Central memory CD8-positive, alpha-beta T cell (primary cell): ENCODE measurements at regions not wholly inside any gene's neighbourhood (a gene's known extent, or its start where the extent isn't known, plus 50 kb on each side); places are given as distances from the start of the nearest gene placed in this dataset.
"Not testable (repeated sequence)": the region's sequence is repeated elsewhere in the genome, so short reads cannot be mapped to it uniquely, and the experiment has no call there.

Experiments
- ATAC-seq: fragments of 150-1000 bp; cut with Tn5 transposase; replicated peaks from 2 replicates; pipeline ENCODE4 v1.10.0; 2022; ENCODE audit warnings: mild to moderate bottlenecking, moderate FRiP score, moderate number of reproducible peaks; ENCODE audit not compliant: poor library complexity, severe bottlenecking; ENCODE audit errors: extremely low read depth
- DNase-seq, 2 donors: peaks; one replicate each; pipeline ENCODE4 v3.0.0; 2021; ENCODE audit warnings: low spot score in 2 of 2
- H3K27ac Mint-ChIP-seq: one replicate; pipeline ENCODE4 v1.8.0; 2022; ENCODE audit warnings: low read depth, mild to moderate bottlenecking, moderate library complexity, mixed read lengths
- H3K27me3 Mint-ChIP-seq: one replicate; pipeline ENCODE4 v1.8.0; 2022; ENCODE audit warnings: mixed read lengths
- H3K36me3 Mint-ChIP-seq: one replicate; pipeline ENCODE4 v1.8.0; 2022; ENCODE audit warnings: mild to moderate bottlenecking, moderate library complexity, mixed read lengths; ENCODE audit not compliant: insufficient read depth
- H3K4me1 Mint-ChIP-seq: one replicate; pipeline ENCODE4 v1.8.0; 2022; ENCODE audit warnings: mixed read lengths
- H3K4me3 Mint-ChIP-seq: one replicate; pipeline ENCODE4 v1.8.0; 2022; ENCODE audit warnings: mild to moderate bottlenecking, moderate library complexity, mixed read lengths
- H3K9me3 Mint-ChIP-seq: one replicate; pipeline ENCODE4 v1.8.0; 2022; ENCODE audit warnings: mixed read lengths

- Mint-ChIP-seq H3K4me1 (no peaks in the 10 kb centered on the region), H3K4me3 (no peak overlapping the region), H3K27ac (no peak overlapping the region), H3K27me3 (no peaks in the 10 kb centered on the region), H3K9me3 (peaks cover 20% of the 10 kb centered on the region), H3K36me3 (no peaks in the 10 kb centered on the region)
- DNase-seq, result no peak
- ATAC-seq, result no peak
These were observed 351.2 kb upstream of the API5 start for GRCh38 chr11:42960521-42961088.

DNA sequence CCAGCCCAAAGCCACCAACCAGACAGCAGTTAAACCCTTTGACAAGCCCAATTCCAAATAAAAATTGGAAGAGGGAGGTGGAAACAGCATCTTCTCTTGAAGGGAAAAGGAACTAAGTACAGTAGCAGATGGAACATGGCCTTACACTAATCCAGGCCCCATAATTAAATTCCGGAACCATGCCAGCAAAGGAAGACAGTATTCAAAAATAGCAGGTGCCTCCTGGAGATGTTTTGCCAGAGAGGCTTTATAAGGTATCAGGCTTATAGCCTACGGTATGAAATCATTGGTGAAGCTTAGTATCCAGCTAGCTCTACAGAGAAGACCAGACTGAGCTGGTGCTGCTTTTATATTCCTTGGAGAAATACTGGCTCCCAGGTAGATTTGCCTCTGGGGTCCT lies 344.1 kb upstream of the API5 start:
- H3K36me3 Mint-ChIP-seq, result no peaks in the 10 kb centered on the region

DNA sequence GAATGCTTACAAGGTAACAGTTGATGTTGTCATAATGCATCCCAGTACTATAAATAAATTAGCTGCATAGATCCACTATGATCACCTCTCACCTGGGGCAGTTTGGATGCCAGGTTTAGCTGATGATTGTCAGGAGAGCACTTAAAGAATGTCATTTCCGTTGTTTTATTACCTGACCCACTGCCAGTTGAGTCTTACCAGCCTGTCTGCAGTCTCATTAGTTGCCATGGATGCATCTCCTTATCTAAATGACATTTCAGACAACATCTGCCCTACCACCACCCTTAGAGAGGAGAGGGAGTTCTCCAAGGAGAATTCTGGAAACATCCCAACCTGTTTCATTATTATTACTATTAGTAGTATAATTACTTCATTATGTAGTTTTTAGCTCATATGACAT lies 339.1 kb upstream of the API5 start:
- H3K9me3 Mint-ChIP-seq, result peaks cover 10% of the 10 kb centered on the region
- no peaks in the 10 kb centered on the region for H3K27me3 Mint-ChIP-seq
- no peak for DNase-seq
- no peak overlapping the region for H3K4me3 Mint-ChIP-seq
- no peak overlapping the region for H3K27ac Mint-ChIP-seq
- H3K36me3 Mint-ChIP-seq, result no peaks in the 10 kb centered on the region
- ATAC-seq, result no peak
- no peaks in the 10 kb centered on the region for H3K4me1 Mint-ChIP-seq

More for the DNA sequence above, 344.1 kb upstream of the API5 start:
- Mint-ChIP-seq H3K9me3 (peaks cover 25% of the 10 kb centered on the region), H3K4me3 (no peak overlapping the region), H3K27ac (no peak overlapping the region), H3K27me3 (no peaks in the 10 kb centered on the region), H3K4me1 (no peaks in the 10 kb centered on the region)
- no peak for ATAC-seq
- no peak for DNase-seq

DNA sequence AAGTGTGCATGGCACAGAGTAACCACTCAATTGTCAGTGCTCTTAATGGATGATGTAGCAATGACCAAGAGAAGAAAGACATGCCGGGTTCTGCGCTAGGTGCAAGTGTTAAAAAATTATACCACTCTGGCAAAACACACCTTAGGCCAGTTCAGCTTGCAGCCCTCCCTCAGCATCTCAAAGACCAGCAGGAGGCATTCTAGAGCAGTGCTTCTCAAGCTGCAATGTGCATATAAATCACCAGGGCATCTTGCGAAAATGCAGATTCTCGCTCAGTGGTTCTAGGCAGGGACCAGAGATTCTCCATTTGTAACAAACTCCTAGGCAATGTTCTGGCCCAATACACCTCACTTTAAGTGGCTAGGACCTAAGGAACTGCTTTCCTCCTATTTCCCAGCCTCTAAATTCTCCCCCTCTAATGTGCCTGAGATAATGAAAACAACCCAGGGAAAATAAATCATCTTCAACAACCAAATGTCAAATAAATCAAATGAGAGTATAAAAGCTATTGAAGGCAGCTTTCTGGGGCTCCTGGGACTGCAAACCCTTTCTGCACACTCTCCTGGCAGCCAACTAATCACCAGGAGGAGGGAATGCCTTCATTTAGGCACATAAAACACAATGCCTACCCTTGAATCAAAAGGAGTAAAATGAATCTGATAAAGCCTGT lies 337.2 kb upstream of the API5 start:
- Mint-ChIP-seq H3K4me1 (no peaks in the 10 kb centered on the region), H3K27me3 (no peaks in the 10 kb centered on the region), H3K9me3 (peaks cover 13% of the 10 kb centered on the region), H3K36me3 (no peaks in the 10 kb centered on the region), H3K27ac (no peak overlapping the region), H3K4me3 (no peak overlapping the region)
- ATAC-seq, result no peak
- DNase-seq, result no peak

DNA sequence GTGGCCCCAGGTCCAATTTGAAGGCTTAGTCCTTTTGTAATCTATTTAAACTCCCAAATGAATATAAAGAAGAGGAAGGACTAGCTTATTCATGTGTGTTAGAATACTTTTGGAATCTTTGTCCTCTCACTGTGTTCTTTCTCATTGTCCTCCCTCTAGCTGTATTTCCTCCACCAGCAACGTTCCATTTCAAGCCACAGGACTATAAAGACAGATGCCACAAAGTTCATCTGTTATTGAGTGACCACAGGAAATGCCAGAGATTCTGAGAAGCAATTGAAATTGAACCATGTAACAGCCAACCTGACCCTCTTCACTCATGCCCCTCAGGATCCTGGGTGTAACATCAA lies 336.6 kb upstream of the API5 start:
- Mint-ChIP-seq H3K27ac (no peak overlapping the region), H3K36me3 (no peaks in the 10 kb centered on the region), H3K4me1 (no peaks in the 10 kb centered on the region), H3K9me3 (peaks cover 11% of the 10 kb centered on the region), H3K27me3 (no peaks in the 10 kb centered on the region), H3K4me3 (no peak overlapping the region)
- ATAC-seq (no peak), DNase-seq (no peak)

GRCh38 chr11:42976636-42977217 lies 335.1 kb upstream of the API5 start:
- Mint-ChIP-seq H3K36me3 (no peaks in the 10 kb centered on the region), H3K4me3 (no peak overlapping the region), H3K9me3 (peaks cover 10% of the 10 kb centered on the region), H3K27ac (no peak overlapping the region), H3K27me3 (no peaks in the 10 kb centered on the region), H3K4me1 (no peaks in the 10 kb centered on the region)
- ATAC-seq (no peak), DNase-seq (no peak)

- H3K36me3 Mint-ChIP-seq, result peaks cover 1% of the 10 kb centered on the region
- no peaks in the 10 kb centered on the region for H3K4me1 Mint-ChIP-seq
- no peak overlapping the region for H3K27ac Mint-ChIP-seq
These were observed 319.2 kb upstream of the API5 start for GRCh38 chr11:42992594-42992993.

DNA sequence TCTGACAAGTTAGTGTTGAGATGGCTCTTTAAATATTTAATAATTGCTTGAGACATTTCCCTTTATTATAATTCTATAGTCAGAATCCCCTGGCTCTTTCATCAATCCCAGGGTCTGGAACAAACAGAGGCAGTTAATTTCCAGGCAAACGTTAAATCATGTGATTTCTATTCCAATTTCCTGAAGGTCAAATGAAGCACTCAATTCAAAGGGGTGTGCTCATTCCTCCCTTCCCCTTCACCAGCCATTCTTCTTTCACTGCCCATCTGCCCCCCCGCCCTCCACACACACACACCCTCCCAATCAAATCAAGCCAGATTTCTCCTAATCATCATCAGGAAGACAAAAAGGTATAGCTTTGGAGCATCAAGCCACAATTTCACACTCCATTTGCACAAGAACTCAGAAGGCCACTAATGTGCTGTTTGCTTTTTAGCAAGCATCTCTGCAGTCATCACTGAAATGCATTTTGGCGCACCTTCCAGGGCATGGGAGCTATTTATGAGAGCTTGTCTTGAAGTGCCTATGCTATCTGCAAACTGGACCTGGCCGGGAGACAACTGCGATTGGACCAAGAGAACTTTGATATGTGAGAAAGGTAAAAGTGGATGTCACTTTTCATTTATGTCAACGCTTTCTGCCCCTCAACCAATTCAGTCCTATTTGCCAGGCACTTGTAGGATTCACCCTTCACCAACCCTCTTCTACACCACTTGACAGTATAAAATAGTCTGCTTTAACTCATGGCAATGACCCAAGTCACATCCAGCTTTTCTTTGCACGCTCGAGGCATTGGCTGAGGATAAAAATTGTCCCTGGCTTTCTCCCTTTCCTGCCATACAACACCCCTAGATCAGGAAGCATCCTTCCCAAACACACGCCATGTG lies 315.1 kb upstream of the API5 start:
- no peak overlapping the region for H3K4me3 Mint-ChIP-seq
- no peaks in the 10 kb centered on the region for H3K4me1 Mint-ChIP-seq
- ATAC-seq (no peak), DNase-seq (no peak)
- H3K27ac Mint-ChIP-seq, result no peak overlapping the region
- peaks cover 5% of the 10 kb centered on the region for H3K9me3 Mint-ChIP-seq
- H3K27me3 Mint-ChIP-seq, result no peaks in the 10 kb centered on the region
- H3K36me3 Mint-ChIP-seq, result peaks cover 1% of the 10 kb centered on the region

More at GRCh38 chr11:42992594-42992993, 319.2 kb upstream of the API5 start:
- no peak for DNase-seq
- peaks cover 5% of the 10 kb centered on the region for H3K9me3 Mint-ChIP-seq
- no peak overlapping the region for H3K4me3 Mint-ChIP-seq
- no peak for ATAC-seq
- no peaks in the 10 kb centered on the region for H3K27me3 Mint-ChIP-seq

- H3K4me3 Mint-ChIP-seq, H3K27ac Mint-ChIP-seq, ATAC-seq, H3K4me1 Mint-ChIP-seq, H3K27me3 Mint-ChIP-seq, H3K36me3 Mint-ChIP-seq, DNase-seq: not testable (repeated sequence)
- peaks cover 31% of the 10 kb centered on the region for H3K9me3 Mint-ChIP-seq
These were observed 306.9 kb upstream of the API5 start for GRCh38 chr11:43004879-43005278.

- ATAC-seq (no peak), DNase-seq (no peak)
- H3K36me3 Mint-ChIP-seq, result no peaks in the 10 kb centered on the region
- H3K4me3 Mint-ChIP-seq, result no peak overlapping the region
- H3K27ac Mint-ChIP-seq, result no peak overlapping the region
- H3K4me1 Mint-ChIP-seq, result no peaks in the 10 kb centered on the region
- peaks cover 35% of the 10 kb centered on the region for H3K9me3 Mint-ChIP-seq
- H3K27me3 Mint-ChIP-seq, result no peaks in the 10 kb centered on the region
These were observed 301.8 kb upstream of the API5 start for GRCh38 chr11:43010042-43010441.

DNA sequence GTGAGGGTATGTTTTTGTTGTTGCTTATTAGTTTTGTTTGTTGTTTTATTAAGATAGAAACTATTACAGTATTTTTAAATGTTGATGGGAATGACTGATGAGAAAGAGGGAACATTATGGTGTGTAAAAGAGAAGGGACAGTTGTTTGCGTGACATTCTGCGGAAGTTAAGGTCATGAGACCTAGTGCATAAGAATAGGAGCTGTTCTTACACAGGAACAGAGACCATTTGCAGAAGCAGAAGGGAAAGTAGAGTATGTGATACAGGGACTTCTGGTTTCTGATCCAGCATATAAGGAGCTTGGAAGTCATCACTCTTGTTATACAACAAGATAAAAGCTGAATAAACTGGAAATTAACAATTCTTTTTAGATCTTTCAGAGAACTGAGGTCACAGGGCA lies 299.2 kb upstream of the API5 start:
- H3K4me1 Mint-ChIP-seq, result no peaks in the 10 kb centered on the region
- no peak overlapping the region for H3K27ac Mint-ChIP-seq
- no peak for ATAC-seq
- H3K27me3 Mint-ChIP-seq, result no peaks in the 10 kb centered on the region
- H3K4me3 Mint-ChIP-seq, result no peak overlapping the region
- no peak for DNase-seq
- no peaks in the 10 kb centered on the region for H3K36me3 Mint-ChIP-seq
- peaks cover 25% of the 10 kb centered on the region for H3K9me3 Mint-ChIP-seq

DNA sequence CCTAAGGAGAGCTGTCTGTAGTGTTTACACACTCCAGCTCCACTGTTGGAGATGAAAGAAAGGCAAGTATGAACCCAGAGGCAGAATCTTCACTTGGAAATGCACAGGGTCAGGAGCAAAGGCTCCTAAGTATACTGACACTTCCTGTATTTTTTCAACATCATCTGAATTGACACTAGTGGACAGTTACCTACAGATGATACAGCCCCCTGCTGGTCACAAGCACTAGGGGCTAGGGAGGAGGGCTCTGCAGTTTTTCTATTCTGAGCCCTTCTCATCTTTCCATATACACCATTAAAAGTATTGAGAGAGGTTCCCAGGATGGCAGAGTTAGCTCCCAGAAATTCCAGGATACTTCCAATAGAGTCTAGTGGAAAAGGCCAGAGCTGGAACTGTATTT lies 290.3 kb upstream of the API5 start:
- Mint-ChIP-seq H3K9me3 (peaks cover 14% of the 10 kb centered on the region), H3K27ac (no peak overlapping the region), H3K36me3 (peaks cover 3% of the 10 kb centered on the region), H3K27me3 (no peaks in the 10 kb centered on the region), H3K4me3 (no peak overlapping the region), H3K4me1 (no peaks in the 10 kb centered on the region)
- DNase-seq (no peak), ATAC-seq (no peak)
